ENCODE measurements at regions not wholly inside any gene's neighbourhood (a gene's known extent, or its start where the extent isn't known, plus 50 kb on each side); places are given as distances from the start of the nearest gene placed in this dataset.

GRCh38 chr11:70843906-70844305 is 408.5 kb downstream of the SHANK2 start:
- DNase-seq (ENCODE audit: low read depth, low spot score) = no peak

- DNase-seq (ENCODE audit: low read depth, low spot score) = no peak
Measured at GRCh38 chr11:70844387-70844786, 408.0 kb downstream of the SHANK2 start.

- no peak for DNase-seq (ENCODE audit: low read depth, low spot score)
Measured at GRCh38 chr11:70845591-70846041, 406.8 kb downstream of the SHANK2 start.

GRCh38 chr11:70846781-70847655 is 405.4 kb downstream of the SHANK2 start:
- DNase-seq (ENCODE audit: low read depth, low spot score) = no peak

- no peak for DNase-seq (ENCODE audit: low read depth, low spot score)
Measured at GRCh38 chr11:70848243-70848750, 404.1 kb downstream of the SHANK2 start.

- no peak for DNase-seq (ENCODE audit: low read depth, low spot score)
Measured at GRCh38 chr11:70849031-70849430, 403.3 kb downstream of the SHANK2 start.

- no peak for DNase-seq (ENCODE audit: low read depth, low spot score)
Measured at GRCh38 chr11:70851308-70851707, 401.1 kb downstream of the SHANK2 start.

GRCh38 chr11:70851907-70852306 is 400.5 kb downstream of the SHANK2 start:
- DNase-seq (ENCODE audit: low read depth, low spot score) = no peak

GRCh38 chr11:70853068-70853769 is 399.2 kb downstream of the SHANK2 start:
- DNase-seq (ENCODE audit: low read depth, low spot score) = no peak

- no peak for DNase-seq (ENCODE audit: low read depth, low spot score)
Measured at GRCh38 chr11:70853770-70854108, 398.6 kb downstream of the SHANK2 start.

GRCh38 chr11:70854201-70854600 is 398.2 kb downstream of the SHANK2 start:
- DNase-seq (ENCODE audit: low read depth, low spot score) = no peak

GRCh38 chr11:70854901-70855556 is 397.3 kb downstream of the SHANK2 start:
- no peak for DNase-seq (ENCODE audit: low read depth, low spot score)

GRCh38 chr11:70857894-70858293 is 394.5 kb downstream of the SHANK2 start:
- no peak for DNase-seq (ENCODE audit: low read depth, low spot score)

- no peak for DNase-seq (ENCODE audit: low read depth, low spot score)
Measured at GRCh38 chr11:70859180-70859579, 393.2 kb downstream of the SHANK2 start.

GRCh38 chr11:70860888-70861287 is 391.5 kb downstream of the SHANK2 start:
- DNase-seq (ENCODE audit: low read depth, low spot score) = no peak

- DNase-seq (ENCODE audit: low read depth, low spot score) = no peak
Measured at GRCh38 chr11:70861559-70861958, 390.8 kb downstream of the SHANK2 start.

- DNase-seq (ENCODE audit: low read depth, low spot score) = no peak
Measured at GRCh38 chr11:70862093-70862492, 390.3 kb downstream of the SHANK2 start.

GRCh38 chr11:70863186-70863585 is 389.2 kb downstream of the SHANK2 start:
- no peak for DNase-seq (ENCODE audit: low read depth, low spot score)

GRCh38 chr11:70863993-70864392 is 388.4 kb downstream of the SHANK2 start:
- DNase-seq (ENCODE audit: low read depth, low spot score) = no peak

- DNase-seq (ENCODE audit: low read depth, low spot score) = no peak
Measured at GRCh38 chr11:70865356-70865755, 387.0 kb downstream of the SHANK2 start.

- DNase-seq (ENCODE audit: low read depth, low spot score) = no peak
Measured at GRCh38 chr11:70866834-70867233, 385.5 kb downstream of the SHANK2 start.
